Dedifferentiated amniotic fluid mesenchymal stem cell (primary cell): ENCODE measurements at regions not wholly inside any gene's neighbourhood (a gene's known extent, or its start where the extent isn't known, plus 50 kb on each side); places are given as distances from the start of the nearest gene placed in this dataset.

Experiments used
- DNase-seq: peaks from one replicate; pipeline ENCODE4 v3.0.0-alpha.2; 2016; ENCODE audit errors: extremely low spot score

DNA sequence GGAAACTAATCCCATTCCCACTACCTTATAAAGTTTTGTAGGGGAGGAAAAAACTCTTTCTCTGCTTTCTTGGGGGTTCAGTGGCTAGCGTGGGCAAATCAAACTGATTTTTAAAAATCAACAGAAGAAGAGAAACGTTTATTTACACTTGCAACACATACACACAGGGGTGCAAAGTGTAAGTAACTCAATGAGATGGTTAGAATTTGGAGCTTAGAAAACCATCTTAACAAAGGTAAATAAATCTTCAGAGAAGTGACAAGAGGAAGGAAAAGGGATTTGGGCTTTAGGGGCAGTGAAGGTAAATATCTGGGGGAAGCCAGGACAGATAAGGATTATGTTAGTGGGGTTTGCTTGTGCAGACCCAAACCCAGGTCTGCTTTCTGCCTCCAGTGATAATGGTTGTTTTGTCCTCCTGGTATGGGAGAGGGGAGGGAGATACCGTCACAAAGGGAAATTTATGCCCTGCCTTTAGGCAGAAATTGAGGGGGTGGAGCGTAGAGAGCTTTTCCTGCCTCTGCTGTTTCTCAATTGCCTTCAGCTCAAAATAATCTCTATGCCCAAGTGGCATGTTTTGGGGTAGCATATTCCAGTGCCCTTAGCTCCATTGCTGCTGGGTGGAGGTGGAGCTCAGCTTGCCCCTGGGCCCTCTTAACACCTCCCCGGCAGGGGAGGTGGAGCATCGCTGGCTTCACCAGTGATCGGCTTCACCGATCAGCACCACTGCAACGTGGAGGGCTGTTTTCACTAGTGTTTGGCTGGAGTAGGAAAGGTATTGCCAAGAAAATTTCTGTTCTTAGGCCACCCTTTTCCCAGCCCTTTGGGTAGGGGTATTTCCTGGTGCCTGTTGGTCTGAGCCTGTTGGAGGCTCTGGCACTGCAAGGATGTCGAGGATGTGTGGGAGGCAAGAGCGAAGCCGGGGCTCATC, 92.2 kb downstream of the TEX51 start:
- DNase-seq, result no peak

DNA sequence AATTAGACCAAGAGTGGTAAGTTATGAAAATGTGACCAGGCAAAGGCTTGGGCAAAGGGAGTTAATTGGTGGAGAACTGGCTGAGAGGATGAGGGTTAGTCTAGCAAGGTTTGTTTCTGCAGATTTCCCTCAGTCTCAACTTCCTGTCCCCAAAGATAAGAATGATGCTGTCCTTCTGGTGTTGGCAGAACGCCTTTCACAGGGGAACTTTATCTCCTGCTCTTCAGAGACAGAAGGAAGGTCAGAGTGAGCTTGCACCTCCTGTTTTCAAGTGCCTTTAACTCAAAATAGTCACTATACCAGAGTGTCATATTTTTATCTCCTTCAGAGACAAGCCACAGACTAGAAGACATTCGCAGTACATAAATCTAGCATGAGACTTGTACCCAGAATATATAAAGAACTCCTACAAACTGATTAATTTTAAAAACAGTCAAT, 95.7 kb downstream of the TEX51 start:
- no peak for DNase-seq

DNA sequence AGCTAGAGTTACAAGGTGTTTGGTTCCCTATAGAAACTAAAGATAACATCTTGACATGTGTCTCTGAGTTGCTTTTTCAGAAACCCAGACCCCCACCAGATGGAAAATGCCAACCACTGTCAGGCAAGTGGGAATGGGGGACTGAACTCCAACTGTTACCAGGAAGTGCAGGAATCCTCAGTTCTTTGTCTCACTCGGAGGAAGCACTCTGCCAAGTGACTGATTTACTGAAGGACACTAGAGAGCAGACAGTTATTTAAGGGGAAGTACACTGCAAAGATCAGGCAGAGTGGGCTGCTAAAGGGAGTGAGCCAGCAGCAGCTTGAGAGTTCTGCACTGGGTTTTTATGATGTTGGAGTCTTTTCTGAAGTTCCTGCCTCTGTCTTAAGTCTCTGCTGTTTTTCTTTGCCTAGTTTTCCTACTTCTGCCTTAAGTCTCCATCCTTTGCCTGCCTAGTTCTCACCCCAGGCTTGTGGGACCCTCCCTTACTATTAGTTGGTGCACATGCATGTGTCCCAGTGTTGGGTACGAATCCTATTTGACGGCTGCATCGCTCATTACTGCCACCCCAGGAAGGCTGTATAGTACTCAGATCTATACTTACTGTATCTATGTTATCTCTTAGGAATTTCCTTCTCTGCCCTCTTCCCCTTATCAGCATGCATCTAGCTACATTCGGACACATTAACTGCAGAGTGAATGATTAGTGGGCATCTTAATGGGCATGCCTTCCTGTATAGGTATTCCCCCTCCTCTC, 97.1 kb downstream of the TEX51 start:
- no peak for DNase-seq

DNA sequence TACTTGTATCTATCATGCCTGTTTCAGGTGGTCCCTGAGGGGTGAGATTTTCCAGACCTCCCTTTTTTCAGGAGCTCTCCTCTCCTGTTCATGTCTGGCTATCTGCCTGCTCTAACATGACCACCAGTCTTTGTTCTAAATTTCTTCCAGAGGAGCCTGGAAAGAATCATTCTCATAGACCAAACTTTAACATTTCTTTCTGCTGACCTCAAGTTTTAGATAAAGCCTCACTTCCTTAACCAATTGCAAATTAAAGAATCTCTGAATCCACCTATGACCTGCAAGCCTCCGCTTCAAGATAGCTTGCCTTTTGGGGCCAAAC, 97.6 kb downstream of the TEX51 start:
- DNase-seq, result no peak
